Stimulated activated CD4-positive, alpha-beta T cell treated with anti-CD3 and anti-CD28 coated beads, Interleukin-15, amount 100 ng/mL, for 1 hour (primary cell): ENCODE measurements at regions not wholly inside any gene's neighbourhood (a gene's known extent, or its start where the extent isn't known, plus 50 kb on each side); places are given as distances from the start of the nearest gene placed in this dataset.
A peak's percentile ranks its signal among the peaks of the same experiment; 100 is the strongest.

ENCODE experiments used
- DNase-seq, 2 donors: peaks; one replicate each; pipeline ENCODE4 v3.0.0-alpha.2; 2020; ENCODE audit warnings: low read depth in 1 of 2, low spot score in 1 of 2

DNA sequence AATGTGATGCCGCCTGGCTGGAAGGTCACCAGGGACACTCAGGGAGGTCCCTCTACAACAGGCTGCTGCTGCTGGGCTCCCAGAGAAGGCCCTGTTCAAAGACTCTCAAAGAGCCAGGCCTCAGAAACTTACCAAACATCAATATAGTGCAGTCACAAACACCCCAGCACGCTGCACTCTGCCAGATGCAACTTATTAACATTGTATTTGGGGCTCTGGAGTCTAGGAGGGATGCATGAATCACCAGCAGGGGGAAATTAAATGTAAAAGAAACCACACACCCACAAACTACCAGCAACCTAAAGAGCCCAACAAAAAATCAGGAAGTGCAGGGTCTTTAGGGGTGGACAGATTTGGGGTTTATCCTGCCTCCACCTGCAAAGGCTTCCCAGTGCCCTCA, 74.6 kb upstream of the SPATA12 start:
- DNase-seq = no peak

DNA sequence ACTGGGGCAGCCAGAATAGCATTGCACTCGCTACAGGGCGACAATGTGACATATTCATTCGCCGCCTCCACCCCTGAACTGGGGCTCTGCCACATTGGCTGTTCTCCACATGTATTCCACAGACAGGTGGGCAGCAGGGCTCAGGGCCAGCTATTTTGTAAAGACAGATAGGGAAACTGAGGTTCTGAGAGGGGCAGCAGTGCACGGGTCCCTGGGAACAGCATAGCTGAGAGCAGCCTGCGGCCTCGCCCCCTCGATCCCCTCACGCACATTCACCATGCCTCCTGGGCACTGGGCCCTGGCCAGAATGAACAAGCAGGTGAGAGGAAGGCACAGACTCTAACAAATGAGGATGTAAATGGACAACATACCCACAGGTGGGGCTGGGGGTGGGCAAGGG, 75.0 kb upstream of the SPATA12 start:
- no peak for DNase-seq

DNA sequence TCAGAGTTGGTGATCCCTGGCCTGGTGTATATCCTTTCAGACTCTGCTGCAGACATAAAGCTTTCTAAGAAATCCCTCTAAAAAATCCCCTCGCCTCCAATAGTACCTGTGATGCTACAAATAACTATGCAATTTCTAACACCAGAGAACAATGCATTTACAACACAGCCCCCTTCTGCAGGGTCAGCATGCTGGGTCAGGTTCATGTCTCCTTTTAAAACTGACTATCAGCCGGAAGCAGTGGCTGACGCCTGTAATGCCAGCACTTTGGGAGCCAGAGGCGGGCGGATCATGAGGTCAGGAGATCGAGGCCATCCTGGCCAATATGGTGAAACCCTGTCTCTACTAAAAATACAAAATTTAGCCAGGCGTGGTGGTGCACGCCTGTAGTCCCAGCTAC, 77.0 kb upstream of the SPATA12 start:
- no peak for DNase-seq

DNA sequence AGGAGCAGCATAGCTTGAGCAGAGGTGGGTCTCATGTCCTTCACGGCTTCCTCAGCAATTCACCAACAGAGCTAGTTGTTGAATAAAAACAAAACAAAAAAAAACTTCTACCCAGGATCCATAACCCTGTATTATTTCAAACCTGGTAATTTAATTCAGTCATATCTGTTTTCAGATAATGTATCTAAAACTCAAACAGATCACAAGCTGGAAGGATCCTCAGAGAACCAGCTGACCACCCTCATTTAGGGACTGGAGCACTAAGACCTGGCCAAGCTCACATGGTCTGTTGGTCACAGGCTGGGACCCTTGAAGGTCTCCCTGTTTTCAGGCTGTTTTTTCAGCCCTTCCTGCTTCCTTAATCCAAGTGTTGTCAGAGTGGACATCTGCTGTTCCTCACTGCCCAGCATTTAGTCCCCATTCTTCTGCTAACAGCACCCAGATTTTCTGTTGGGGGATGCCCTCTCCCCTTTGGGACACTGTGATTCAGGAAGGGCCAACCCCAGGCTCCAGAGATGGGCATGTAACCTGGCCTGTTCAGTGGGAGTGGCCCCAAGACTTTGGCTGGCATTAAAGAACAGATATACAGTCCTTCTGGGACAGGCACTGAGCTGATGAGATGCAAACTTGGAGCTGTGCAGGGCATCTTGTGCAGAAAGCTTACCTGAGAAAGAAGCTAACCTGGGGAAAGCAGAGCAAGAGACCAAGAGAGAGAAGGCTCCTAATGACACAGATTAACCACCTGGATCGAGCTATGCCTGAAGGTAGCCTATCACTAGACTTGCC, 78.8 kb upstream of the SPATA12 start:
- no peak for DNase-seq

DNA sequence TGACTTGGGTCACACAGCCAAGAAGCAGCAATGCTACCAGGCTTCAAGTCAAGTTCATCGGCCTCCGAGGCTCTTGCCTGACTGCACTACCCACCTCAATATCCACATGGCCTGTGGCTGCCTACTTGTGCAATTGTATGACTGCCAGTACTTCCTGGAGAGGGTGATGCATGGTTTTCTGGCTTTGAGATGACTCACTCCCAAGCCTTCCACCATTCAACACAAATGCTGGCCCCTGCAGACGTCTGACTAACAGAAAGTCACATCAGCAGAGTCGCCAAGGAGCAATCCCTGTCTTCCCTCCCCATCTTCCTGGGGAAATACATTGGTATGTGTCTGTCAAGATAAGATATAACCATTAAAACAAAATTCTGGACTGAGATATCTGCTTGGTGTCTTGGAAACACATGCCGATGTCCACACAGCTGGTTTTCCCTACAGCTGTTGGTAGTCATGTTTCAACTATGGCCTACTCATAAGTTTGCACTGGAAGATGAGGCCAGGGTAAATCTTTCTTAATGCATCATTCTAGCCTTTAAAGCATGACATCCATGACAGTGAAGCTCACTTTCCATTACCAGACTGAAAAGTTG, 79.6 kb upstream of the SPATA12 start:
- DNase-seq = peak in 1 of 2 donors; percentile 15

DNA sequence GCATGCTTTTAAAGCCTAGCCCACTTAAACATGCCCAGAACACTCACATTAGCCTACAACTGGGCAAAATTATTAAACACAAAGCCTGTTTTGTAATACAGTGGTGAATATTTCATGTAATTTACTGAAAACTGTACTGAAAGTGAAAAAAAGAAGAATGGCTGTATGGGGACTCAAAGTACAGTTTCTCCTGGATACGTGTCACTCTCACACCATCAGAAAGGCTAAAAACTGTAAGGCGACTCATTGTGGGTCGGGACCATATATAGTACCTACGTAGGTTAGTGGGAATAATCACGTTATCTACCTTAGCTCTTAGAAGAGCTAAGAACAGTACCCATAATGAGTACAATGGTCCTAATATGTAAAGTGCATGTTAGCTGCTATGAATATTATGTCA, 80.2 kb upstream of the SPATA12 start:
- DNase-seq = no peak

DNA sequence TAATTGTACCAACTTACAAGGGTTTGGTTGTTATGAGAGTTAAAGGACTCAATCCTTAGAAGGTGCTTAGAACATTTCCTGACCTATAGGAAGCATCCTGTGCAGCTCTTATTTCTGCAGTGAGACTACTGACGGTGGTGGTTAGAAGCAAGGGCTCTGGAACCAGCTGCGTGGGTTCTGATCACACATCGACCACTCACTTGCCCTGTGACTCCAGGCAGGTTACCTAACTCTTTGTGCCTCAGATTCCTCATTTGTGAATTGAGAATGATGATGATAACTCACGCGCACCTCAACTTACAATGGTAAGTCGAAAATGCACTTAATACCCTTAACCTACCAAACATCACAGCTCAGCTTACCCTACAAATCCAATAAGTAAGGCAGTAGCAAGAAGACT, 80.7 kb upstream of the SPATA12 start:
- no peak for DNase-seq

DNA sequence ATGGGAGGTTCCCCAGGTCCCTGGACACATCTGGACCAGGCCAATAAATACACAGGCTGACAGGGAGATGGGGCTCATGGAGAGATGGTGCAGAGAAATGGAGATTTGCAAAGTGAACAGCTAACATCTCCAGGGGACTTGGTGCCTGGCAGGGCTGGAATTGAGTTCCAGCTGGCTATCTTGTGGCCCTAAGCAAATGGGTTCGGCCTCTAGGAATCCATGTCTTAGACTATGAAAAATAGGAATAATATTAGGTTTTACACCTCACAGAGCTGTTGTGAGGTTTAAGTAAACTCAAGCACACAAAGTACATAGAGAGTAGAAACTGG, 82.9 kb upstream of the SPATA12 start:
- no peak for DNase-seq

DNA sequence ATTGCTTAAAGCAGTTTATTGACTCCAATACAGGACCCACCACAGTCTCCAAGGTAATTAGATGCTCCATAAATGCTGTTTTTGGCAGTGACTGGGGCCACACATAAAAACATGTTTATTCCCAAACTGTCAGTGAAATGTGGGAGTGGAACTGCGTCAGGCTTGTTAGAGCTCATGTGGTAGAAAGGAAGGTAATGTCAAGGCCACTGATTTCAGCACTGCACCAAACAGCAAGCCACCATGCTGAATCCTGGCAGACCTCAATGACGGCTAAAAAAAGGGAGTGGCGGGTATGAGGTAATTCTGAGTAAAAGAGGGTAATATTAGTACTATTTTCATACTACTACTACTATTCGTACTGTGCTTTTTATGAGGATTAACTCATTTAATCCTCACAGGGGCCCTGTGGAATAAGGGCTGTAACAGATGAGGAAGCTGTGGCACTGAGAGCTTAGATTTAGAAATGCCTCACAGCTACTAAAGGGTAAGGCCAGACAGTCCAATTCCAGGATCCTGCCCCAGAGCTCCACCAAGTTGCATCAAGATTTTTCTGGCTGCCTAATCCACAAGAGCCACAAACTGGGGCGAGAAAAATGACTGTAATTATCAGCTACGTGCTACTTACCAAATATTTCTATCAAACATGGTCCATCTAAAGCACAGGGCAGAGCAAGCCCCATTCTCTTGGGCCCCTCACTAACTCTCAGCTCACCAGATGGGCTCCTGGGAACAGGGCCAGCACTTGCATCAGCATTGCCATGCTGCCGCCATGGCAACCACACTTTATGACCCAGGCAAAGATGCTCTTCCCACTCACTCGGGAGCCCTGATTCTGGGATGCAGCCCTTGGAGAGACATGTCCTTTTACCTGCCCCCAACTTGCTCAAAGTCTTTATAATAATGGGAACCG, 83.6 kb upstream of the SPATA12 start:
- DNase-seq = no peak

DNA sequence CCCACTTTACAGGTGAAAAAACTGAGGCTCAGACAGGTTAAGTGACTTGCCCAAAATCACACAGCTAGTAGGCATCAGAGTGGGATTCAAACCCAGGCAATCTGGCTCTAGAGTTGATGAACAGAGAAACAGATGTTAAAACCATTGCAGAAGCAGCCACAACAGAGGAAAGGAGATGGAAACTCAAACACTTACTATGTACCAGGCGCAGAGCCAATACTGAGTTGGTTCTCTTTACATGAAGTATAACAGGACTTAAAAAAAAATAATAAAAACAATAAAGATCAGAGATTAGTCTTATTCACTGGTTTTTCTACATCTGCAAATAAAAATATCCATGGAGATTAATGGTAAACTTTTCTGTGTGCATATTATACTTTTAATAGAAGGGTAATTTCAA, 84.9 kb upstream of the SPATA12 start:
- DNase-seq = no peak

DNA sequence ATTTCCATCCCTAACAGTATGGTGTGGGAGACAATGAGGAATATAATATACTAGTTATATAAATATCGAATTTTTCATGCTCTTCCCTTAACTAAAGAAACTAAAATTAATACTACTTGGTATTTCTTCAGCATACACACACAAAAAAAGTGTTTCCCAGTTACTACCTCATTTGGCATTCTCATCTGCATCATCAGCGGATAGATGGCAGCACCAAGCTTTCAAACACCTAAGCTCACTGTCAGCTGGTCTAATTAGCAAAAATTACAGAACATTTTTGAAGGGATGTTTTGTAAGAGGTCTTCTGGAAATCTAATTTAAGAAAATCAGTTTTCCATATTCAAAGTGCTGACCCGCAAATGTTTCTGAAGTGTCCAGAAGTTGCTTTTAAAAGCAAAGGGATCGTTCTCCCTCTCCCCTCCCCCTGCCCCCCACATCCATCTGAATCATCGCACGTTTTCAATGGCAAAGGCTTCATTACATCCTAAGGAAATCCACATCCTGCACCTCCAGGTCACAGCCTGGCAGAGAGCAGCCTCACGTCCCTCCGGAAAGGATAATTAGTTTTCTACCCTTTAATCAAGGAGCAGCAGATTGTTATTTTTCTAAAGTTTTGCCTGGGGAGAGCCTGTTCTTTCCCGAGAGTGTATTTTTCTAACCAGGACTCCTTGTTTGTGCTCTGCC, 86.1 kb upstream of the SPATA12 start:
- no peak for DNase-seq

DNA sequence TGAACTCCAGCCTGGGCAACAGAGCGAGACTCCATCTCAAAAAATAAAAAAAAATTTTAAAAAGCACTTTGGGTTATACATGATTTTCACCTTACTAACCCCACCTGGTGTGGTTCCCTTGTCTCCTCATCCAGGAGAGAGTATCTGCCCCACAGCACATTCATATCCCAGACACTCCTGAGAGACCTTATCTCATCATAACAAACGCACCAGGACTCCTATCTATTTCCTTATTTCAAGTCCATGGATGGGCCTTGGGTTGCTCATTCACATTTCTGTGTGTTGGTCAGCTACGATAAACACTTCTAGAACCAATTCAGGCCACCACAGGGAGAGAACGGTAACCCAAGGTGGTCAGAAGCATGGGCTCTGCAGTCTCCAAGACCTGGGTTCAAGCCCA, 88.6 kb upstream of the SPATA12 start:
- no peak for DNase-seq

DNA sequence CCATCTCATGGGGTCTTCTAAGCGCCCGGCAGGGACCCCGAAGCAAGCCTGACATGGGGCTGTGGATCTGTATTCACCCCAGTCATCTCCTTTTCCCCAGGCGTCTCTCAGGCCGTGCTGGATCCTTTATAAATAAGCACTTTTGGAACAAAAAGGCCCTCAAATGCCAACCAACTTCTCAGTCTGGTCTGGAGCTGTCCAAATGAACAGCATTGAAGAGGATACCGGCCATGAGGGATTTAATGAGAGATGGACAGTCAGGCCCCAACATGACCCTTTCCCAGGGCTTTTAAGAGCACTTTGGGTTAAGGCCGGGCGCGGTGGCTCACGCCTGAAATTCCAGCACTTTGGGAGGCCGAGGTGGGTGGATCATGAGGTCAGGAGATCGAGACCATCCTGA, 89.2 kb upstream of the SPATA12 start:
- DNase-seq = no peak

DNA sequence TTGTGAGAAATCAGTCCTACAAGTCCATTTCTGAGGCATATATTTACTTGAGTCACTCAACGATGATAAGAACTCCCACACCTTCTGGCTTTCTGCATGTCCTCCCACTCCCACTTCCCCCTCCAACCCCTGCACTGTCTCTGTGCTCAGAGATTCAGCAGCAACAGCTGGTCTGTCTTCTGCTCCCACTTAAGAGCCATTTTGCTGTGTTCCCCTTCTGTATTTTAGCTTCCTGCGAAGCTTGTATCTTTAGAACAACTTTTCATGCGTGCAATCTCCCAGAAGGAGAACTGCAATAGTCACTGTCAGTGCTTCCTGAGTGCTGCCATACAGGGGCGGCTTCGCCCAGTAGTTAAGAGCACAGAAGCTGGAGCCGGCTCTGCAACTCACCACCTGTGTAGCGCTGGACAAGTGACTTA, 90.0 kb upstream of the SPATA12 start:
- DNase-seq = no peak

DNA sequence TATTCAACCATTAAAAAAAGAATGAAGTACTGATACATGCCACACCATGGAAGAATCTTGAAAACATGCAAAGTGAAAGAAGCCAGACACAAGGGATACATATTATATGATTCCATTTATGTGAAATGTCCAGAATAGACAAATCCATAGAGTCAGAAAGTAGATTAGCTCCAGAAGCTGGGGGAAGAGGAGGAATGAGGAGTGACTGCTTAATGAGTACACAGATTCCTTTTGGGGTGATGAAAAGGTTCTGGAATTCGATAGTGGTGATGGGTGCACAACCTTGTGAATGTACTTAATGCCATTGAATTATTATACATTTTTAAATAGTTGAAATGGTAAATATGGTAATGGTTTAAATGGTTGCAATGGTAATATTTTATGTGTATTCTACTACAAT, 90.6 kb upstream of the SPATA12 start:
- DNase-seq = no peak

DNA sequence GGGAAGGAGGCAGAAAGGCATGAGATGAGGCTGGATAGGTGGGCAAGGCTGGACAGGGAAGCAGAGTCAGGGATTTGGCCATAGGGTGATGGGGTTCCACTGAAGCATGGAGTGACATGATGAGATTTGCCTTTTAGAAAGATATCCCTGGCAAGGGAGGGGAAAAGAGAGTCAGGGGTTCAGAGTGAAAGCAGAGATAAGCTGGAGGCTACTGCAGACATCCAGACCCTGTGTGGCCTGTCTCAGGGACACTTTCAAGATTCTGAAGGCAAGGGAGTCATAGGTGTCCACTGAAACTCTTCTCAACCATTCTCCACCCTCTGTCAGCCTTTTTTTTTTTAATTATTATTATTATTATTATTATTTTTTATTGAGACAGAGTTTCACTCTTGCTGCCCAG, 94.0 kb upstream of the SPATA12 start:
- DNase-seq = no peak

DNA sequence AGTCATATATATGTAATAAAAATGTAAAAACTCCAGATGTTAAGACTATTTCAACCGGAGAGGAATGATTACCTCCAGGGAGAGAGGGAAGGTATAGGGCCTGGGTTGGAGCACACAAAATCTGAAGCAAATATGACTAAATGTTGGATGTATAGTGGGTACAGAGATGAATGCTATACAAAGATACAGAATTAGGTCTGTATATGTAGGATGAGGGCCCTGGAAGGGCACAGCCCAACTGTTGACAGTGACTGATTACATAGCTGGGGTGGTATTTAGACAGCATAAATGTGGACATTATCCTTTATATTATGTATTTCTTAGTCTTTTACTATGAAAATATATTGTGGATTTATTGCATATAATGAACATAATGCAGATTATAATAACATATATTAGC, 94.4 kb upstream of the SPATA12 start:
- no peak for DNase-seq

DNA sequence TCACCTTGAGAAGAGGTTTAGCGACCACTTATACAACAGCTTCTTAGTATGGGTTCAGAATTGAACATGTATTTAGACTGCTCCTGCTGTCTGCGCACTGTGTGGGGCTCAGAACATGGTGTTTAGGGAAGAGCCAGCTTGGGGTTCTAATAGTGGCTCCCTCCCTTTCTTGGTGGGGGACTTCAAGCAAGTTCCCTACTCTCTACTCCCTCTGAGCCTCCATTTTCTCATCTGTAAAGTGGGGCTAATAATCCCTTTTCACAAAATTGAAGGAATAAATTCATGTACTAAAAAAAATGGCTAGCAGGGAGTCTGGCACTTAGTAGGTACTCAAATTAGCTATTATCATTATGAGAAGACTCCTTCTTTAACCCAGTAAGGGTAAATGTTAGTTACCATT, 97.5 kb upstream of the SPATA12 start:
- no peak for DNase-seq

DNA sequence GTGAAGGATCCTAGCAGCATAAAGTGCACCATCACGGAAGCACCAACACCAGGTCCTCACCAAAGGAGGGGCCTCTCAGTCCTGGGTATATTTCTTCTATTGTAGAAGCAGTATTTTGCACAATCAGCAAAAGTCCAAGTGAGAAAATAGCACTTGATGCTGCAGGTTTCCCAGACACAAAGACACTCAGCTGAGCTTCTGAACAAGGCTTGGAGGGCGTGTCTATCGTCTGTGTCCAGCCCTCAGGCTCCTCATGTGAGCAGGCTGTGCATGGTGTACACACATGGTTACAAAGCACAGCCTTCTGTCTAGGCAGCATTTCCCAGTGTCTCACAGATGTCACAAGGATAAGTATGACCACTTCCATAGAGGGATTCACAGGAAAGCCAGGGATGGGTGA, 98.3 kb upstream of the SPATA12 start:
- no peak for DNase-seq

DNA sequence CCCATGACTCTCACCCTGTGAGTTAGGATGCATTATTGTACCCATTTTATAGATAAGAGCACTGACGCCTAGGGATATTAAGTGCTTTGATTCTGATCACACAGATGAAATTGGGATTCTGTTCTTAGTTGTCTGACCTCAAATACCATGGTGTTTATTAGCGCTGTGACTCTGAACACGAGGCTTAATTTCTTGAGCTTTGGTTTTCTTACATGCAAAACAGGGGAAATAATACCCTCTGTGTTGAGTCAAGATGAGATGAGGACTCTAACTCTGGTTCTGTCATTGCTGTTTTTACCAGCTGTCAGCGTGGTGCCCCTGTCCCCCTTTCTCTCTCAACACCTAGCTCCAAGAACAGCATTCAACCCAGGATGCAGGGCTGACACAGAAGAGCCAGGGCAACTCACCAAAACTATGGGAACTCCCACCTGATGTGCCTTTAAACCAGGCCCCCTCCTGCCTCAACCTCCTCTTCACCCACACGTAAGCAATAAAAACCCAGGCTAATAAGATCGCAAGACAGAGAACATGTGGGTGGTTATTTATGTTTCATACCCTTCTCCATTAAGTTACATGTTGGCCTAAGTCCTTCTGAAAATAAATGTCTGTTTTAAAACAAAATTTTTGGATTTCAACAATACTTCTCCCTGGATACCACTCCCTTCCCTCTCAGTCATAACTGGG, 100.1 kb upstream of the SPATA12 start:
- DNase-seq = no peak

DNA sequence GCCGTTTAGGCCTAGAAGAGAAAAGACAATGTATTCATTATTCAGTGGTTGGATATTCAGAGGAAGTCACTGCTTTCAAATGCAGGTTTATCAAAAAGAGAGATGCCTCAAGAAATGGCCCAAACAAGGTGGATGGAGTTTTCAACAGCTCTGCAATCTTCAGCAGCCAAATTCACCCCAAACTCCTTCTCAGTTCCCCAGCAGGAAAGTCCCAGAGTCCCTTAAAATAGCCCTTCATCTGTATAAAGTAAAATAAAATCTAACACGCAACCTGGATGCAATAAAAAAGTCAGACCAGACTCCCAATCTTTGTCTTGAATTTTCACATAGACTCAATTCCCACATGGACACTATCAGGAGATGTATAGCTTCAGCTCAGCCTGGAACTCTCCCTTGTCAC, 101.6 kb upstream of the SPATA12 start:
- no peak for DNase-seq
